Stomach (tissue), 8 donors: ENCODE measurements at regions not wholly inside any gene's neighbourhood (a gene's known extent, or its start where the extent isn't known, plus 50 kb on each side); places are given as distances from the start of the nearest gene placed in this dataset.
A peak's percentile ranks its signal among the peaks of the same experiment; 100 is the strongest.

Source experiments
- DNase-seq, 2 donors: peaks; one replicate each; pipeline versions ENCODE4 v3.0.0 to v3.0.0-alpha.2; 2013 to 2019
- H3K27ac ChIP-seq, 5 donors: fragments of 200-600 bp in 4 of 5; sonication (generic) in 4 of 5; one replicate each; pipeline ENCODE4 v1.5.1; 2013 to 2019; ENCODE audit warnings: mild to moderate bottlenecking in 1 of 5, moderate library complexity in 1 of 5
- H3K27me3 ChIP-seq, 3 donors: fragments of 200-600 bp; sonication (generic); one replicate each; pipeline ENCODE4 v1.5.1; 2017 to 2019; ENCODE audit warnings: mixed run types in 1 of 3
- H3K36me3 ChIP-seq, 4 donors: fragments of 200-600 bp; sonication (generic); 1 replicate in 3 of 4; 2 replicates in 1 of 4; pipeline ENCODE4 v1.5.1; 2016 to 2019
- H3K4me1 ChIP-seq, 4 donors: fragments of 200-600 bp; sonication (generic); one replicate each; pipeline ENCODE4 v1.5.1; 2016 to 2019
- H3K4me3 ChIP-seq, 4 donors: fragments of 200-600 bp; sonication (generic) in 3 of 4; one replicate each; pipeline ENCODE4 v1.5.1; 2016 to 2019; ENCODE audit warnings: mild to moderate bottlenecking in 1 of 4
- H3K9me3 ChIP-seq, 4 donors: fragments of 200-600 bp; sonication (generic); one replicate each; pipeline ENCODE4 v1.5.1; 2016 to 2019
- CTCF ChIP-seq, 7 experiments: fragments of 450-650 bp in 4 of 7; fragments of 200-600 bp in 3 of 7; sonication (generic) in 3 of 7; IDR thresholded peaks; one replicate each; pipeline ENCODE4 v1.5.1; 2016 to 2019; ENCODE audit warnings: antibody characterized with exemption in 7 of 7, control low read depth in 2 of 7, mild to moderate bottlenecking in 1 of 7
- EP300 ChIP-seq: sonication (generic); formaldehyde crosslinking; IDR thresholded peaks from one replicate; pipeline ENCODE4 v1.6.1; 2017; ENCODE audit warnings: antibody characterized with exemption
- POLR2A ChIP-seq, 4 donors: fragments of 450-650 bp; IDR thresholded peaks; one replicate each; pipeline ENCODE4 v1.6.1; 2016; ENCODE audit warnings: antibody characterized with exemption in 4 of 4, control low read depth in 2 of 4, mild to moderate bottlenecking in 1 of 4, moderate library complexity in 1 of 4
- POLR2AphosphoS5 ChIP-seq, 3 donors: sonication (generic); formaldehyde crosslinking; IDR thresholded peaks; one replicate each; pipeline ENCODE4 v1.6.1; 2016; ENCODE audit warnings: antibody characterized with exemption in 3 of 3
- WGBS, 5 donors: extraction: QIAGEN DNeasy Blood & Tissue Kit in 3 of 5; methylation state at CpG; one replicate each; pipeline versions ENCODE4 v1.1.5 to v1.1.7; 2013 to 2018; 5-methylcytosine and 5-hydroxymethylcytosine counted together
- intact Hi-C: fragments of 100-400 bp; cut with DNase I; formaldehyde crosslinking; loops from one replicate; pipeline ENCODE4 v1.15.1; 2023; ENCODE audit warnings: low total_unique reads
- donor health status: healthy with polysubstance abuse.
- donor health status: Bipolar disorder and iron deficiency.
- donor health status: healthy.

- no peaks in the 10 kb centered on the region for H3K27me3 ChIP-seq
- WGBS, 5 donors = 40 to 49% (median 43%) methylated on average over 3 of the region's 3 CpGs
- no peak overlapping the region for H3K4me3 ChIP-seq
- TF ChIP-seq POLR2A (IDR thresholded peaks at IDR 0.05) (no peak), EP300 (no peak), CTCF (IDR thresholded peaks at IDR 0.05) (no peak), POLR2AphosphoS5 (IDR thresholded peaks at IDR 0.05) (peak in 1 of 3 donors; percentile 4)
- no peak for DNase-seq
- no peak overlapping the region for H3K27ac ChIP-seq
- no peaks in the 10 kb centered on the region for H3K36me3 ChIP-seq
- no peaks in the 10 kb centered on the region for H3K9me3 ChIP-seq
- peaks cover 0 to 6% (median 0%) of the 10 kb centered on the region in 4 donors for H3K4me1 ChIP-seq
- intact Hi-C loops = no loop called here
Measured at GRCh38 chr7:25429731-25430130, 201.4 kb upstream of the NPVF start.

DNA sequence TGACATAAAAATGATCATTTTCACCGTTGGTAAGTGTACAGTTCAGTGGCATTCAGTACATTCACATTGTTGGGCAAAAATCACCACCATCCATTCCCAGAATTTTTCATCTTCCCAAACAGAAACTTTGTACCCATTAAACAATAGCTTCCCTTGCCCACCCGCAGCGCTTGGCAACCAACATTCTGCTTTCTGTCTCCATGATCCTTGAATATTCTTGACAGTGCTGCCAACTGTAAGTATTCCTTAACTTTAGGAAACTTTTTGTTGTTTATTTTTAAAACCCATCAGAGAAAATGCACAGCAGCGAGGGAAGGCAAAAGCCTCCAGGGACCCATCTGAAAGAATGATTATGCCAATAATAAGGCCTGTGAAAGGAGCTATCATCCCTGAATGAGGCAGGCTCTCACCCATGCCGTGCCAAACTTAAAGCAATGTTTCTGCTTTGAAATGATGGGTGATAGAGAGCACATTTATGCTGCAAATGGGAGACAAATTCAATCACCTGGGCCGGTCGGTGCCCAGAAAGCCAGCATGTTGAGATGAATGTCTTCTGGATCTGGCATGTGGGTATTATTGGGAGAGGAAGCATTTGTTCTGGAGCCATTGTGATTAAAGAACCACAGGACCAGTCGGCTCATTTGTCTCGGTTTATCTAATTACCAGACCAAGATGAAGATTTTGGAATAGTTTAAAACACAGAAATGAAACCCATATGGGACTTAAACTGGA is 202.1 kb upstream of the NPVF start:
- TF ChIP-seq EP300 = no peak
- no peak for TF ChIP-seq CTCF (IDR thresholded peaks at IDR 0.05)
- no peak for TF ChIP-seq POLR2A (IDR thresholded peaks at IDR 0.05)
- TF ChIP-seq POLR2AphosphoS5 (IDR thresholded peaks at IDR 0.05) = no peak
- H3K4me3 ChIP-seq = no peak overlapping the region
- no peaks in the 10 kb centered on the region for H3K9me3 ChIP-seq
- H3K27ac ChIP-seq = no peak overlapping the region
- no peaks in the 10 kb centered on the region for H3K36me3 ChIP-seq
- DNase-seq = no peak
- 70 to 87% (median 83%) methylated on average over 9 of the region's 9 CpGs for WGBS, 5 donors
- intact Hi-C loops = no loop called here
- no peaks in the 10 kb centered on the region for H3K27me3 ChIP-seq
- H3K4me1 ChIP-seq = peaks cover 0 to 6% (median 0%) of the 10 kb centered on the region in 4 donors

- H3K27me3 ChIP-seq = no peaks in the 10 kb centered on the region
- 72 to 90% (median 78%) methylated on average over 3 of the region's 3 CpGs for WGBS, 5 donors
- TF ChIP-seq POLR2AphosphoS5 (IDR thresholded peaks at IDR 0.05) (no peak), CTCF (IDR thresholded peaks at IDR 0.05) (no peak), POLR2A (IDR thresholded peaks at IDR 0.05) (no peak), EP300 (no peak)
- H3K4me3 ChIP-seq = no peak overlapping the region
- H3K27ac ChIP-seq = no peak overlapping the region
- no peak for DNase-seq
- no peaks in the 10 kb centered on the region for H3K36me3 ChIP-seq
- intact Hi-C loops = no loop called here
- peaks cover 0 to 6% (median 0%) of the 10 kb centered on the region in 4 donors for H3K4me1 ChIP-seq
- H3K9me3 ChIP-seq = no peaks in the 10 kb centered on the region
Measured at GRCh38 chr7:25431956-25432450, 203.7 kb upstream of the NPVF start.

DNA sequence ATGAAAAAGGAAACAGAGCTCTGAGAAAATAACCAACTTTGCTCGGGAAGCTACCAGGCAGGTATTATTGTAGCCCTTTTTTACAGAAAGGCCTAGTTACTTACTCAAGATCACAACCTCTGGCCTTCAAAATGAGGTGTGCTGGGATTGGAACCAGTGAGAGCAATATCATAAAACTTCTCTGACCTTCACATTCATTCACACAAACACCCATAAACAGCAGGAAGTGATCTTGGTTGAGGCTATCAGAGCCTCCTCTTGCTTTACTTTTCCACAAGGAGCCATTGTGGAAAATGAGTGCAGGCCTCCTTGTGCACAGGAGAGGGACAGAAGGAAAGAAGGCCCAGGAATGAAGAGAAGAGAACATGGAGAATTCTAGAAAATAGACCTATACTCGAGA is 204.5 kb upstream of the NPVF start:
- no peak for DNase-seq
- TF ChIP-seq CTCF (IDR thresholded peaks at IDR 0.05) (no peak), EP300 (no peak), POLR2A (IDR thresholded peaks at IDR 0.05) (no peak), POLR2AphosphoS5 (IDR thresholded peaks at IDR 0.05) (no peak)
- H3K27ac ChIP-seq = no peak overlapping the region

More for the DNA sequence above, 204.5 kb upstream of the NPVF start:
- Histone ChIP-seq H3K27me3 (no peaks in the 10 kb centered on the region), H3K9me3 (no peaks in the 10 kb centered on the region), H3K4me3 (no peak overlapping the region), H3K4me1 (peaks cover 0 to 6% (median 0%) of the 10 kb centered on the region in 4 donors), H3K36me3 (no peaks in the 10 kb centered on the region)
- WGBS, 5 donors = 63 to 77% (median 75%) methylated on average over 2 of the region's 2 CpGs
- intact Hi-C loops = no loop called here
